ENCODE measurements at regions not wholly inside any gene's neighbourhood (a gene's known extent, or its start where the extent isn't known, plus 50 kb on each side); places are given as distances from the start of the nearest gene placed in this dataset.

DNA sequence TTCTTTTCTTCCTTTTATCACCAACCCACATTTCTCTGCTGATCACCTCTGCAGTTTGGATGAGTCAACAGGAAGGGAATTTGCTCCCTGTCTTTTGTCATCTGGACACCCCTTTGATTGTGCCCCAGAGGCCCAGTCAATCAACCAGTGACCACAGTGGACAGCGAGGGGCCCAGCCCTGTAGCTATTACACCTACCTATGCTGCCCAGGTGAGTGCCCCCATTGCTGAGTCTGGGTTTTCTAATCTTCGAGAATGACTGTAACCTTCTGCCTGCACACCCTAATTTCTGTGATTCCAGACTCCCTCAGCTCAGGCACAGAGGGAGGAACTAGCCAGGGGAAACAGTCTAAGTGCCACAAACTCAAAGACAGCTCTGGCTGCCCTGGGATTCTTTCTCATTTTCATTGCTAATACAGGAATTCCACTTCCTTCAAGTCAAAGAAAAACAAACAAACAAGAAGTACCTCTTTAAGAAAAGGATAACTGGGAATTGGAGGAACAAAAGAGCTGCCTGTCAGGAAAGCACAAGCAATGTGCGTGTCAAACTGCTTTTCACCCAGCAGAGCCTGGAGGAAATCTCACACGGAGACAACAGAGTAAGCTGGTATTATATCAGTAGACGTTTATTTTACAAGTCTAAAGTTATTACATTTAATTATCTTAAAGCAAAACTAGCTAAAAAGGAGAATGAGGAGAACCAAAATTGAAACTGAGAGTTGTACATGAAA, 311.1 kb downstream of the AJAP1 start:
- TF ChIP-seq, protein P1, sequence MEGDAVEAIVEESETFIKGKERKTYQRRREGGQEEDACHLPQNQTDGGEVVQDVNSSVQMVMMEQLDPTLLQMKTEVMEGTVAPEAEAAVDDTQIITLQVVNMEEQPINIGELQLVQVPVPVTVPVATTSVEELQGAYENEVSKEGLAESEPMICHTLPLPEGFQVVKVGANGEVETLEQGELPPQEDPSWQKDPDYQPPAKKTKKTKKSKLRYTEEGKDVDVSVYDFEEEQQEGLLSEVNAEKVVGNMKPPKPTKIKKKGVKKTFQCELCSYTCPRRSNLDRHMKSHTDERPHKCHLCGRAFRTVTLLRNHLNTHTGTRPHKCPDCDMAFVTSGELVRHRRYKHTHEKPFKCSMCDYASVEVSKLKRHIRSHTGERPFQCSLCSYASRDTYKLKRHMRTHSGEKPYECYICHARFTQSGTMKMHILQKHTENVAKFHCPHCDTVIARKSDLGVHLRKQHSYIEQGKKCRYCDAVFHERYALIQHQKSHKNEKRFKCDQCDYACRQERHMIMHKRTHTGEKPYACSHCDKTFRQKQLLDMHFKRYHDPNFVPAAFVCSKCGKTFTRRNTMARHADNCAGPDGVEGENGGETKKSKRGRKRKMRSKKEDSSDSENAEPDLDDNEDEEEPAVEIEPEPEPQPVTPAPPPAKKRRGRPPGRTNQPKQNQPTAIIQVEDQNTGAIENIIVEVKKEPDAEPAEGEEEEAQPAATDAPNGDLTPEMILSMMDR (IDR thresholded peaks at IDR 0.05): no peak
- TF ChIP-seq POLR2A (IDR thresholded peaks at IDR 0.05): no peak
